ENCODE measurements at regions not wholly inside any gene's neighbourhood (a gene's known extent, or its start where the extent isn't known, plus 50 kb on each side); places are given as distances from the start of the nearest gene placed in this dataset.
"Not testable (repeated sequence)": the region's sequence is repeated elsewhere in the genome, so short reads cannot be mapped to it uniquely, and the experiment has no call there.

DNA sequence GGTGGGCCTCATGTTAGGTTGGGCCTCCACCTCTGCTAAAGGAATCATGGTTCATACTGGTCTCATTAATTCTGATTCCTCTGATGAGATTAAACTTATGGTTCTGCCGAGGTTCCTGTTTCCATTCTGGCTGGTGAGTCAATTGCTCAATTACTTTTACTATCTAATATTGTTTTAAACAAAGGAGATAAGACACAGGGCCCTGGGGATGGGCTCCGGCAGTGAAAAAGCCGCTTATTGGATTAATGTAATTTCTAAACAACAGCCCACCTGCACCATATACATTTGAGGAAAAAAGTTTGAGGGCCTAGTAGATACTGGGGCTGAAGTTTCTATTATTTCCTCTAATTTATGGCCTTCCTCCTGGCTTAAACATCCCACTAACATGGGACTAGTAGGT lies 610.4 kb upstream of the ACO1 start:
- TF ChIP-seq POLR2AphosphoS5 (IDR thresholded peaks at IDR 0.05; ENCODE audit: insufficient read depth, low read depth, low read length) = not testable (repeated sequence)
- TF ChIP-seq, protein P1, sequence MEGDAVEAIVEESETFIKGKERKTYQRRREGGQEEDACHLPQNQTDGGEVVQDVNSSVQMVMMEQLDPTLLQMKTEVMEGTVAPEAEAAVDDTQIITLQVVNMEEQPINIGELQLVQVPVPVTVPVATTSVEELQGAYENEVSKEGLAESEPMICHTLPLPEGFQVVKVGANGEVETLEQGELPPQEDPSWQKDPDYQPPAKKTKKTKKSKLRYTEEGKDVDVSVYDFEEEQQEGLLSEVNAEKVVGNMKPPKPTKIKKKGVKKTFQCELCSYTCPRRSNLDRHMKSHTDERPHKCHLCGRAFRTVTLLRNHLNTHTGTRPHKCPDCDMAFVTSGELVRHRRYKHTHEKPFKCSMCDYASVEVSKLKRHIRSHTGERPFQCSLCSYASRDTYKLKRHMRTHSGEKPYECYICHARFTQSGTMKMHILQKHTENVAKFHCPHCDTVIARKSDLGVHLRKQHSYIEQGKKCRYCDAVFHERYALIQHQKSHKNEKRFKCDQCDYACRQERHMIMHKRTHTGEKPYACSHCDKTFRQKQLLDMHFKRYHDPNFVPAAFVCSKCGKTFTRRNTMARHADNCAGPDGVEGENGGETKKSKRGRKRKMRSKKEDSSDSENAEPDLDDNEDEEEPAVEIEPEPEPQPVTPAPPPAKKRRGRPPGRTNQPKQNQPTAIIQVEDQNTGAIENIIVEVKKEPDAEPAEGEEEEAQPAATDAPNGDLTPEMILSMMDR (IDR thresholded peaks at IDR 0.05; ENCODE audit: extremely low read depth in 1 of 2, insufficient read depth in 1 of 2, low read depth in 1 of 2, low read length in 2 of 2) = not testable (repeated sequence)
